GM18502 (cell line): ENCODE measurements at regions not wholly inside any gene's neighbourhood (a gene's known extent, or its start where the extent isn't known, plus 50 kb on each side); places are given as distances from the start of the nearest gene placed in this dataset.
A peak's percentile ranks its signal among the peaks of the same experiment; 100 is the strongest.

Experiments
- ATAC-seq: cut with Tn5 transposase; IDR thresholded peaks from one replicate; pipeline ENCODE4 v1.9.1; 2021; ENCODE audit warnings: mild to moderate bottlenecking; ENCODE audit not compliant: unreplicated experiment, poor library complexity

DNA sequence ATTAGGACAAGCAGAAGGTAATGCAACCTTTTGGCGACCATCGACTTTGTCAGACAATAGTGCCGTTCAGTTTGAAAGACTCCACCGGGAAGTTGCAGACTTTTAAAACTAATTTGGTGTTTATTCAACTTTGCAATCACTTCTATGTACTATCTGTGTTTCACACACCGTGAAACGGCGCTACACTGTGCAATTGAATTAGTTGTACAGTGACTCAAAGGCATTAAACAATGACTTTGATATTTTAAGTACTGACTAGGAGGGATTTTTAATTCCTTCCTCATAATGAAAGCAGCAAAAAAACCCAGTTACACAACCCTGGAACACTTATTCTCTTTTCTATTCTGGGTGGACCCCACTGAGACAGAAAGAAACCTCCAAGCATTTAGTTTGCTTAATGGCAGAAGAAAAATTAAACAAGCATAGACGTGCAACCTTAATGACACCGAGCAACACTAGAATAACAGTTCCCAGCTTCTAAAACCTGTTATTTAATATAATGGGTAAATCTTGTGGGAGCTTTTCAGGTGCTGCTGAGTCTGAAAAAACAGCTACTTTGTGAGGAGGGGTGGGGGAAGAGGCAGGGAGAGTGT is 176.8 kb downstream of the LMO4 start:
- ATAC-seq: no peak

DNA sequence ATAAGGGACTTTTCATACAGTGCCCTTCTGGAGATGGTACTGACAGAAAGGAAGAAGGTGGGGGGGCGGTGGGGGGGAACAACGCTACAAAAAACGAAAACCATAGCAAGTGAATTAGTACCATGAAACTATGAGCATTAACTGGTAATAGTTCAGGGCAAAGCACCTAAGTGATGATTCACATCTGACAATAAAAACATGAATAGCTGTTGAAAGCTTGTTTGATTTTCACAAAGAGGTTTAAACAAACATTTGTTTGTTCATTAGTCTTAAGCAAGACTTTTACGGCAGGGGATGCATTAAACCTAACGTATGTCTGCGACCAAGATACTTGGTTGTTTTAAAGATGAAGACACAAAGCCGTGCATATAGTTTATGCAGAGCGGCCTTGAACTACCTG is 177.5 kb downstream of the LMO4 start:
- ATAC-seq: no peak

- ATAC-seq: no peak
These were observed 179.6 kb downstream of the LMO4 start for GRCh38 chr1:87508247-87508787.

DNA sequence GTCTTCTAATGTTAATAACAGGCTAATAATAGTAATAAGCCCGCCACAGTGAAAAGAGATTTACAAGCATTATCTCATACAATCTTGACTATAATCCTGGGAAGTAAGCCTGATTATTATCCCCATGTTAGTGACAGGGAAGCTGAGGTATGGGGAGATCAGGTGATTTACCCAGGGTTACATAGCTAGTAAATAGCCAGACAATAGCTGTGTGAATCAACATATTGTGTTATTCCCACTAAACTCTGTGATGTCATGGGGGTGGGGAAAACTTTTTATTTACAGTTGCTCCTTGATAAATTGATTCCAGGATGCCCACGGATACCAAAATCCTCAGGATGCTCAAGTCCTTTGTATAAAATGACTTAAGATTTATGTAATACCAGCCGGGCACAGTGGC is 181.9 kb downstream of the LMO4 start:
- ATAC-seq: no peak

DNA sequence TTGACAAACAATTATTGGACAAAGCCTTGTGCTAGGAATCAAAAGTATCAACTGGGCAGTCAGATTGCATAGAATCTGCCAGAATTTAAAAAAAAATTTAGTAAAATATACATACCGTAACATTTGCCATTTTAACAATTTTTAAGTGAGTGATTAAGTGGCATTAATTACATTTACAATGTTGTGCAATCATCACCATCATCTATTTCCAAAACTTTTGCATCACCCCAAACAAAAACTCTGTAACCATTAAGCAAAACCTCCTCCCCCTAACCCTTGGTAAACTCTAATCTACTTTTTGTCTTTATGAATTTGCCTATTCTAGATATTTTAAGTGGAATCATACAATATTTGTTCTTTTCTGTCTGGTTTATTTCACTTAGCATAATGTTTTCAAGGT is 182.8 kb downstream of the LMO4 start:
- ATAC-seq: no peak

DNA sequence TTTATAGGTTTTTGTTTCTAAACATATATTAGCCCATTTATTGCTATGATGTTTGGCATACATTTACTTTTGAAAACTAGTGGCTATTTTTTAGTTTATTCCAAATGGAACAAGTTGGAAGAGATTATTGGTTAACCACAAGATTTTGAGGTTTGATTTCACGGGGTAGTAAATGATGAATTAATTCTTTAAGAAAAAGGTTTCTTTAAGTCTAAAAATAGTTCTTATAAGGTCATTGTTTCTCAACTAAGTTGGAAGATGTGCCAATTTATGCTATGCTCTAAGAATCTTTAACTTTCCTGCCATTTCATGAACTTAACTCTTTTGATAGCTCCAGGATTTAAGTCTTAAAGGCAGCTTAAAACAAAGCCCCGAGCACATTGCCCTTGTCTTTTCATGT is 183.8 kb downstream of the LMO4 start:
- no peak for ATAC-seq

GRCh38 chr1:87513255-87513654 is 184.6 kb downstream of the LMO4 start:
- no peak for ATAC-seq

GRCh38 chr1:87513966-87514660 is 185.4 kb downstream of the LMO4 start:
- ATAC-seq: no peak

DNA sequence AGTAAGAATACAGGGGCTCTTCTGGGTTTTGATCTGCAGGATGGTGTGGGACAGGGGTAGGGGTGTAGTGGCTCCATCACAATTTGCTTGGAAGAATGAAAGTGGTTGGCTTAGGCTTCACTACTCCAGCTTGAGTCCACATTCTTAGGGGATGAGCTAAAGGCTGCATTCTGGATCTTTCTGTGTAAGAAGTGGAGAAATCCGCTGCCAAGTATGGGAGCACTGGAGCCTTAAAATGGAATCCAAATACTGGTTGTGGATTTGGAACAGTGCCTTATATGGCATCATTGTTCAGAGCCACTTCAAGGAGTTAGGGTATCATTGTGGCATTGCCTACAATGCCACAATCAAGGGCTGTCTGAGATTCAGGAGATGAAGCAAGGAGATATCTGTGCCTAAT is 187.1 kb downstream of the LMO4 start:
- no peak for ATAC-seq

GRCh38 chr1:87518794-87519193 is 190.1 kb downstream of the LMO4 start:
- ATAC-seq: no peak

DNA sequence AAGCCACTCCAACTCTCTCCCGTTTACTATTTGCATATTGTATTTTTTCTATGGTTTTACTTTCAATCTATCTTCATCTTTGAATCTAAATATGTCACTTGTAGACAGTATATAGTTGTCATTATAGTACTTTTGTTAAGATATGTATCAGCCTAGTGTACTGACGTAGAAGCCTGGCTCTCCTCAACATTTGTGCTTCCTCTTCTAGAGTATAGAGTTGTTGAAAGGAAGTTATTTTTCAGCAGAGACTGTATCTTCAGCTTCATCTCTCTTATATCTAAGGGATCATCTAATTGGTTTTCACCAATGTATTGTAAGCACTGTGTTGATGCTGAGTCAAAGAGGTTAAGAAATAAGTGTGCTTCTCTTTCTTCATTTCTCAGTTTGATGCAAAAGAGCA is 192.8 kb downstream of the LMO4 start:
- ATAC-seq: peak; percentile 49

DNA sequence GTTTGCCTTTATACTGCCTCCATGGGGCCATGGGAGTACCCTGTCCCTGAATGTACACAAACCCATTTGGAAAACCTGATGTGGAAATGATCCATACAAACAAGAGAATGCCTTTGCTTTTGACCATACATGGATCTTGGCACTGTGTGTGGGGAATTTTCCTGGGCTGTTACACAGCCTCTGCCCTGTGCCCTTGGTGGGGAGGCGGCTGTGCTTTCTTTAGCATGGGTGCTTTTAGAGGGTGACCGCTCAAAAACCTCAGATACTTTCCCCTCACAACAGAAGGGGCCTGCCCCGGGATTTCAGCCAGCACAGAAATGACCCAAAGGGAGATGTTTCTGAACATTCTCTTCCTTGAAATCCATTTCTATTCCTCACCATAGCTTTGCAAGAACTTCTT is 194.8 kb downstream of the LMO4 start:
- no peak for ATAC-seq

GRCh38 chr1:87524021-87524754 is 195.5 kb downstream of the LMO4 start:
- ATAC-seq: no peak

- no peak for ATAC-seq
These were observed 200.3 kb downstream of the LMO4 start for GRCh38 chr1:87528754-87529517.

- ATAC-seq: no peak
These were observed 201.5 kb downstream of the LMO4 start for GRCh38 chr1:87530042-87530807.

GRCh38 chr1:87535551-87535950 is 206.9 kb downstream of the LMO4 start:
- ATAC-seq: no peak

DNA sequence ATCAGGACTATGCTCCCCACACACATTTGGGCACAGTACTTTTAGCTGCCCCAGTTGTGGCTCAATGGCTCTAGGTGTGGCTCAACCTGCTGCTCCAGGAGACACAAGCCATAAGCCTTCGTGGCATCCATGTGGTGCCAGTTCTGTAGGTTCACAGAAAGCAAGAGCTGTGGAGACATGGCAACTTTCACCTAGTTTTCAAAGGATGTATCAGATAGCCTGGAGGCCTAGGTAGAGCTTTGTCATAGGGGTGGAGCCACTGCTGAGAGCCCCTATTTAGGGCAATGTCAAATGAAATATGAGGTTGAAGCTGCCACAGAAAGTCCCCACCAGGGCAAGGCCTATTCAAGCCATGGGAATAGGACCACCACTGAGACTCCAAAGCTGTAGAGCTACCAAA is 210.5 kb downstream of the LMO4 start:
- ATAC-seq: no peak

DNA sequence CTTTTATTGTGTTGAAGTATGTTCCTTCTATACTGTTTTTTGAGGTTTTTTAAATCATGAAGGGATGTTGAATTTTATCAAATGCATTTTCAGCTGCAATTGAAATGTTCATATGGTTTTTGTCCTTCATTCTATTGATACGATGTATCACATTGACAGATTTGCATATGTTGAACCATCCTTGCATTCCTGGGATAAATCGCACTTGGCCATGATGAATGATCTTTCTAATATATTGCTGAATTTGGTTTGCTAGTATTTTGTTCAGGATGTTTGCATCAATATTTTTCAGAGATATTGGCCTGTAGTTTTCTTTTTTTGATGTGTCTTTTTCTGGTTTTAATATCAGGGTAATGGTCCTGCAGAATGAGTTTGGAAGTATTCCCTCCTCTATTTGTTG is 214.0 kb downstream of the LMO4 start:
- ATAC-seq: no peak

DNA sequence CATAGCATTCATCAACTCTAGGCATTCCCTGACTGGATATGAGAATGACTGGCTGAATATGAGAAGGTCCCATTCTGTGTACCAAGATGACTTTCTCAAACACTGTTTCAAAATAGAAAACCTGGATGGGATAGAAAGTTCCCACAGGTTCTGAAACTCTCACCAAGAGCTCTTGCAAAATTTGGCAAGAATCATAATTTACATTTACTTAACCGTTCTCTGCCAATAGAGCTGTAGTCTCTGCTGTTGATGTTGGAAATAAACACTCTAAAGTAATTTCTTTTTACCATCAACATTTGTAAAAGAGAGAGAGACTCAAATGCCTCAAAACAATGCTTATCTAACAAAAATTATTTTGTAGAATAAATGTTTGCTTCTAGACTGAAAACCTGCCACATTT is 221.1 kb downstream of the LMO4 start:
- ATAC-seq: no peak

DNA sequence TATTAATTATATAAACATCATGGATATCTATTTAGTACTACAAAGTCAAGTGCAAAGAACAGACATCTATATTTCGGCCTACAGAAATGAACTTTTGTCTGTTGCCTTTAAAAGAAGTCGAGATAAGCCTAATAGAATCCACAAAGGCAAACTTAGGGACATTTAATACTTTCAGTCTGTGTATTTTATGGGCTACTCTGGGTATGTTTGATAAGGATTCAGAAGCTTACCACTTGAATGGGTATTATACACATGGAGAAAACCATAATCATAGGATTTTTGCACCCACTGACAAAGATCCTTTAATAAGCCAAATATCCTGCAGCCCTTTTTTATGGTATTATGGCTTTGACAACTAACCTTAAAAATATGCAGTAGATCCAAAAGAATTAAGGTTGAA is 224.8 kb downstream of the LMO4 start:
- no peak for ATAC-seq
